Neural cell (in vitro differentiated cells): ENCODE measurements at regions not wholly inside any gene's neighbourhood (a gene's known extent, or its start where the extent isn't known, plus 50 kb on each side); places are given as distances from the start of the nearest gene placed in this dataset.

Experiments used
- H2AFZ ChIP-seq: fragments of 200-600, 300-800 bp; sonication (generic), shearing (Covaris generic); 2 replicates; pipeline ENCODE4 v1.6.0; 2014; ENCODE audit warnings: low read depth, mild to moderate bottlenecking, antibody characterized with exemption, low read length, moderate library complexity
- H3F3A ChIP-seq: fragments of 200-600 bp; shearing (Covaris generic); 2 replicates; pipeline ENCODE4 v1.6.1; 2016; ENCODE audit warnings: mild to moderate bottlenecking, moderate library complexity, mixed read lengths, antibody characterized with exemption, low read length; ENCODE audit not compliant: insufficient read depth, poor library complexity, severe bottlenecking
- H3K27ac ChIP-seq: fragments of 200-600, 300-800 bp; sonication (generic), shearing (Covaris generic); 2 replicates; pipeline ENCODE4 v1.5.1; 2014; ENCODE audit warnings: mild to moderate bottlenecking, low read length, moderate library complexity
- H3K27me3 ChIP-seq: fragments of 300-800, 200-600 bp; sonication (generic), shearing (Covaris generic); 2 replicates; pipeline ENCODE4 v1.6.0; 2014; ENCODE audit warnings: mild to moderate bottlenecking, low read depth, low read length, moderate library complexity; ENCODE audit not compliant: insufficient read depth
- H3K36me3 ChIP-seq: fragments of 300-800, 200-600 bp; sonication (generic), shearing (Covaris generic); 2 replicates; pipeline ENCODE4 v1.5.1; 2014; ENCODE audit warnings: mild to moderate bottlenecking, antibody characterized with exemption, low read length, moderate library complexity; ENCODE audit not compliant: insufficient read depth
- H3K4me2 ChIP-seq: fragments of 300-800, 200-600 bp; sonication (generic), shearing (Covaris generic); 2 replicates; pipeline ENCODE4 v1.6.0; 2014; ENCODE audit warnings: mild to moderate bottlenecking, low read length
- H3K4me3 ChIP-seq: fragments of 300-800, 200-600 bp; sonication (generic), shearing (Covaris generic); 2 replicates; pipeline ENCODE4 v1.5.1; 2014; ENCODE audit warnings: mild to moderate bottlenecking, low read length, moderate library complexity
- H3K79me2 ChIP-seq: fragments of 200-600 bp; shearing (Covaris generic); replicated peaks from 2 replicates; pipeline ENCODE4 v1.6.0; 2014; ENCODE audit warnings: mild to moderate bottlenecking, low read length, moderate library complexity; ENCODE audit not compliant: insufficient read depth
- H3K9ac ChIP-seq: fragments of 300-800, 200-600 bp; sonication (generic), shearing (Covaris generic); 2 replicates; pipeline ENCODE4 v1.6.1; 2016; ENCODE audit warnings: mild to moderate bottlenecking, low read length, mixed read lengths
- H3K9me2 ChIP-seq: fragments of 200-600 bp; shearing (Covaris generic); 2 replicates; pipeline ENCODE4 v1.6.1; 2016; ENCODE audit warnings: mild to moderate bottlenecking, low read length, mixed read lengths; ENCODE audit not compliant: insufficient read depth
- H3K9me3 ChIP-seq: fragments of 200-600, 300-800 bp; sonication (generic), shearing (Covaris generic); 2 replicates; pipeline ENCODE4 v1.6.1; 2016; ENCODE audit warnings: mild to moderate bottlenecking, mixed run types, low read length, moderate library complexity, mixed read lengths
- H4K20me1 ChIP-seq: fragments of 200-600 bp; shearing (Covaris generic); 2 replicates; pipeline ENCODE4 v1.6.1; 2016; ENCODE audit warnings: mild to moderate bottlenecking, mixed run types; ENCODE audit not compliant: insufficient read depth
- EP300 ChIP-seq: fragments of 450-650 bp; conservative IDR thresholded peaks from 2 replicates; pipeline ENCODE4 v1.6.1; 2014; ENCODE audit warnings: antibody characterized with exemption, mild to moderate bottlenecking, moderate library complexity; ENCODE audit not compliant: poor library complexity, severe bottlenecking
- EZH2 ChIP-seq: fragments of 200-600, 300-800 bp; shearing (Covaris generic), sonication (generic); IDR thresholded peaks from 2 replicates; pipeline ENCODE4 v1.6.1; 2014; ENCODE audit warnings: antibody characterized with exemption, low read length, borderline replicate concordance, mild to moderate bottlenecking; ENCODE audit not compliant: insufficient read depth, poor library complexity, severe bottlenecking
- MXI1 ChIP-seq: fragments of 450-650 bp; conservative IDR thresholded peaks from 2 replicates; pipeline ENCODE4 v1.6.1; 2014; ENCODE audit warnings: antibody characterized with exemption, mild to moderate bottlenecking; ENCODE audit not compliant: poor library complexity, severe bottlenecking
- POLR2AphosphoS5 ChIP-seq: IDR thresholded peaks from 2 replicates; pipeline ENCODE4 v1.6.1; 2012
- RAD21 ChIP-seq: fragments of 450-650 bp; conservative IDR thresholded peaks from 2 replicates; pipeline ENCODE4 v1.6.1; 2014; ENCODE audit warnings: antibody characterized with exemption, mild to moderate bottlenecking, moderate library complexity
- SMC3 ChIP-seq: fragments of 450-650 bp; conservative IDR thresholded peaks from 2 replicates; pipeline ENCODE4 v1.6.1; 2014; ENCODE audit warnings: antibody characterized with exemption, mild to moderate bottlenecking, moderate library complexity; ENCODE audit not compliant: poor library complexity
- TAF1 ChIP-seq: IDR thresholded peaks from 2 replicates; pipeline ENCODE4 v1.6.1; 2012; ENCODE audit warnings: low read depth
- TF ChIP-seq, protein P1 (sequence below): IDR thresholded peaks from 2 replicates; pipeline ENCODE4 v1.6.1; 2012; ENCODE audit warnings: borderline replicate concordance
- TF ChIP-seq, protein P2 (sequence below): fragments of 450-650 bp; IDR thresholded peaks from 2 replicates; pipeline ENCODE4 v1.5.1; 2014; ENCODE audit warnings: antibody characterized with exemption, mild to moderate bottlenecking, moderate library complexity; ENCODE audit not compliant: poor library complexity, severe bottlenecking

- H2AFZ ChIP-seq, result no peak overlapping the region
- no peaks in the 10 kb centered on the region for H3K27me3 ChIP-seq
- no peaks in the 10 kb centered on the region for H3K79me2 ChIP-seq
- no peaks in the 10 kb centered on the region for H3K9me3 ChIP-seq
- no peak overlapping the region for H3K4me3 ChIP-seq
- TF ChIP-seq POLR2AphosphoS5 (no peak), SMC3 (no peak), EP300 (no peak), MXI1 (no peak), EZH2 (no peak), RAD21 (no peak), TAF1 (no peak)
- TF ChIP-seq, protein P1, sequence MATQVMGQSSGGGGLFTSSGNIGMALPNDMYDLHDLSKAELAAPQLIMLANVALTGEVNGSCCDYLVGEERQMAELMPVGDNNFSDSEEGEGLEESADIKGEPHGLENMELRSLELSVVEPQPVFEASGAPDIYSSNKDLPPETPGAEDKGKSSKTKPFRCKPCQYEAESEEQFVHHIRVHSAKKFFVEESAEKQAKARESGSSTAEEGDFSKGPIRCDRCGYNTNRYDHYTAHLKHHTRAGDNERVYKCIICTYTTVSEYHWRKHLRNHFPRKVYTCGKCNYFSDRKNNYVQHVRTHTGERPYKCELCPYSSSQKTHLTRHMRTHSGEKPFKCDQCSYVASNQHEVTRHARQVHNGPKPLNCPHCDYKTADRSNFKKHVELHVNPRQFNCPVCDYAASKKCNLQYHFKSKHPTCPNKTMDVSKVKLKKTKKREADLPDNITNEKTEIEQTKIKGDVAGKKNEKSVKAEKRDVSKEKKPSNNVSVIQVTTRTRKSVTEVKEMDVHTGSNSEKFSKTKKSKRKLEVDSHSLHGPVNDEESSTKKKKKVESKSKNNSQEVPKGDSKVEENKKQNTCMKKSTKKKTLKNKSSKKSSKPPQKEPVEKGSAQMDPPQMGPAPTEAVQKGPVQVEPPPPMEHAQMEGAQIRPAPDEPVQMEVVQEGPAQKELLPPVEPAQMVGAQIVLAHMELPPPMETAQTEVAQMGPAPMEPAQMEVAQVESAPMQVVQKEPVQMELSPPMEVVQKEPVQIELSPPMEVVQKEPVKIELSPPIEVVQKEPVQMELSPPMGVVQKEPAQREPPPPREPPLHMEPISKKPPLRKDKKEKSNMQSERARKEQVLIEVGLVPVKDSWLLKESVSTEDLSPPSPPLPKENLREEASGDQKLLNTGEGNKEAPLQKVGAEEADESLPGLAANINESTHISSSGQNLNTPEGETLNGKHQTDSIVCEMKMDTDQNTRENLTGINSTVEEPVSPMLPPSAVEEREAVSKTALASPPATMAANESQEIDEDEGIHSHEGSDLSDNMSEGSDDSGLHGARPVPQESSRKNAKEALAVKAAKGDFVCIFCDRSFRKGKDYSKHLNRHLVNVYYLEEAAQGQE, result no peak
- TF ChIP-seq, protein P2, sequence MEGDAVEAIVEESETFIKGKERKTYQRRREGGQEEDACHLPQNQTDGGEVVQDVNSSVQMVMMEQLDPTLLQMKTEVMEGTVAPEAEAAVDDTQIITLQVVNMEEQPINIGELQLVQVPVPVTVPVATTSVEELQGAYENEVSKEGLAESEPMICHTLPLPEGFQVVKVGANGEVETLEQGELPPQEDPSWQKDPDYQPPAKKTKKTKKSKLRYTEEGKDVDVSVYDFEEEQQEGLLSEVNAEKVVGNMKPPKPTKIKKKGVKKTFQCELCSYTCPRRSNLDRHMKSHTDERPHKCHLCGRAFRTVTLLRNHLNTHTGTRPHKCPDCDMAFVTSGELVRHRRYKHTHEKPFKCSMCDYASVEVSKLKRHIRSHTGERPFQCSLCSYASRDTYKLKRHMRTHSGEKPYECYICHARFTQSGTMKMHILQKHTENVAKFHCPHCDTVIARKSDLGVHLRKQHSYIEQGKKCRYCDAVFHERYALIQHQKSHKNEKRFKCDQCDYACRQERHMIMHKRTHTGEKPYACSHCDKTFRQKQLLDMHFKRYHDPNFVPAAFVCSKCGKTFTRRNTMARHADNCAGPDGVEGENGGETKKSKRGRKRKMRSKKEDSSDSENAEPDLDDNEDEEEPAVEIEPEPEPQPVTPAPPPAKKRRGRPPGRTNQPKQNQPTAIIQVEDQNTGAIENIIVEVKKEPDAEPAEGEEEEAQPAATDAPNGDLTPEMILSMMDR, result no peak
- H3K36me3 ChIP-seq, result no peaks in the 10 kb centered on the region
- H3K4me2 ChIP-seq, result no peak overlapping the region
- no peak overlapping the region for H3K27ac ChIP-seq
- no peaks in the 10 kb centered on the region for H3K9me2 ChIP-seq
- H3K9ac ChIP-seq, result no peak overlapping the region
- no peaks in the 10 kb centered on the region for H4K20me1 ChIP-seq
- H3F3A ChIP-seq, result no peaks in the 10 kb centered on the region
Observed at GRCh38 chr3:161748049-161748448, 251.4 kb downstream of the OTOL1 start.

DNA sequence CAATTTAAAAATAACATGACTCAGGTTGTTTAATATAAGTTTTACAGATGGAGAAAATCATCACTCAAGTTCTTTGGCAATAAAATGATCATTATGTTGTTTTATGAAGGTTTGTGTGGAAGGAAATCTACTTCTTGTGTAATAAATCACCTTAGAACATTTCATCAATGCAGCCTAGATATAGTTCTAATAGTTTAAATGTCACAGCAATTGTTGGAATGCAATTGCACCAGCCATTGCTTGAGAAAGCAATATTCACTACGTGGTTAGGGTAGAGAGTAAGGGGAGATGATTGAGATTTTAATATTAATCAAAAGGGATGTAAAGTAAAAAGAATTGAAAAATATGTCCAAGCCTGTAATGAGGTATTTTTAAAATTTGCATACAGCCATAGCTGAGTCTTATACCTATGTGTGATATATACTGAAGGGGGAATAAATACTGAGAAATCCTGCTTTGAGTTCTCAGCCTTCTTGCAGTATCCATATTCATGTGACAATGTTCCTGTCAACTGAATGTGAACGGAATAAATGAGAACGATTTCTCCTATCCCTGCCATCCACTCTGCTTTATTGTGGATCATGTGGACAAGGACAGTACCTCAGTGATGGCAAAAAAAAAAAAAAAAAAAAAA is 257.9 kb downstream of the OTOL1 start:
- no peak for TF ChIP-seq POLR2AphosphoS5
- TF ChIP-seq MXI1, result no peak
- TF ChIP-seq, protein P1, result no peak
- no peak for TF ChIP-seq TAF1
- no peak for TF ChIP-seq SMC3
- TF ChIP-seq, protein P2, result no peak
- TF ChIP-seq EZH2, result no peak
- TF ChIP-seq RAD21, result no peak
- no peak for TF ChIP-seq EP300

More for the DNA sequence above, 257.9 kb downstream of the OTOL1 start:
- Histone ChIP-seq H3F3A (no peaks in the 10 kb centered on the region), H4K20me1 (no peaks in the 10 kb centered on the region), H3K27ac (no peak overlapping the region), H3K36me3 (no peaks in the 10 kb centered on the region), H3K9ac (no peak overlapping the region), H2AFZ (no peak overlapping the region), H3K9me2 (no peaks in the 10 kb centered on the region), H3K27me3 (no peaks in the 10 kb centered on the region), H3K79me2 (no peaks in the 10 kb centered on the region), H3K4me2 (no peak overlapping the region), H3K9me3 (no peaks in the 10 kb centered on the region), H3K4me3 (no peak overlapping the region)
